ENCODE measurements at regions not wholly inside any gene's neighbourhood (a gene's known extent, or its start where the extent isn't known, plus 50 kb on each side); places are given as distances from the start of the nearest gene placed in this dataset.
"Not testable (repeated sequence)": the region's sequence is repeated elsewhere in the genome, so short reads cannot be mapped to it uniquely, and the experiment has no call there.

DNA sequence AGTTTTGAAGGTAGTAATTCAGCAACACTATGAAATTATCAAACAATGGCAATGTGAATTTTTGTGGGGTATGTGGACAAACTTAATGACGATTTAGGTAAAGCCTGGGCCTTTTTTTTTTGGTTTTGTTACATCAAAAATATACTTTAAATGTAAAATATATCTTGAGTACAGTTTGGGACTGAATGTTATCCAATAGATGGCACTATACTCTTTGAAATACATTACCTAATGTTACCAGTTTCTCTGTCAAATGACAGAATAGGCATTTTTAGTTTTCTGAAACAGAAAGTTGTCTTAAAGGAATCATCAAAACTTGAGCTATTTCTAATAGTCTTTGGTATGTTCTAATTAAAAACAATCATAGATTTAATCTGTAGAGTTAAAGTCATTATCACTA lies 1651.9 kb downstream of the C4orf33 start:
- DNase-seq (ENCODE audit: extremely low spot score in 2 of 2): no peak
- H3K27ac ChIP-seq: no peak overlapping the region
- TF ChIP-seq, protein P1, sequence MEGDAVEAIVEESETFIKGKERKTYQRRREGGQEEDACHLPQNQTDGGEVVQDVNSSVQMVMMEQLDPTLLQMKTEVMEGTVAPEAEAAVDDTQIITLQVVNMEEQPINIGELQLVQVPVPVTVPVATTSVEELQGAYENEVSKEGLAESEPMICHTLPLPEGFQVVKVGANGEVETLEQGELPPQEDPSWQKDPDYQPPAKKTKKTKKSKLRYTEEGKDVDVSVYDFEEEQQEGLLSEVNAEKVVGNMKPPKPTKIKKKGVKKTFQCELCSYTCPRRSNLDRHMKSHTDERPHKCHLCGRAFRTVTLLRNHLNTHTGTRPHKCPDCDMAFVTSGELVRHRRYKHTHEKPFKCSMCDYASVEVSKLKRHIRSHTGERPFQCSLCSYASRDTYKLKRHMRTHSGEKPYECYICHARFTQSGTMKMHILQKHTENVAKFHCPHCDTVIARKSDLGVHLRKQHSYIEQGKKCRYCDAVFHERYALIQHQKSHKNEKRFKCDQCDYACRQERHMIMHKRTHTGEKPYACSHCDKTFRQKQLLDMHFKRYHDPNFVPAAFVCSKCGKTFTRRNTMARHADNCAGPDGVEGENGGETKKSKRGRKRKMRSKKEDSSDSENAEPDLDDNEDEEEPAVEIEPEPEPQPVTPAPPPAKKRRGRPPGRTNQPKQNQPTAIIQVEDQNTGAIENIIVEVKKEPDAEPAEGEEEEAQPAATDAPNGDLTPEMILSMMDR (IDR thresholded peaks at IDR 0.05): no peak
- TF ChIP-seq POLR2AphosphoS5 (IDR thresholded peaks at IDR 0.05; ENCODE audit: insufficient read depth in 1 of 2, low read depth in 1 of 2) (no peak), POLR2A (IDR thresholded peaks at IDR 0.05) (no peak)
- H3K27me3 ChIP-seq: no peaks in the 10 kb centered on the region
- H3K4me1 ChIP-seq: no peaks in the 10 kb centered on the region
- no peaks in the 10 kb centered on the region for H3K9me3 ChIP-seq
- intact Hi-C loops (cut with DNase I): no loop called here
- no peaks in the 10 kb centered on the region for H3K36me3 ChIP-seq
- no peak overlapping the region for H3K4me3 ChIP-seq

DNA sequence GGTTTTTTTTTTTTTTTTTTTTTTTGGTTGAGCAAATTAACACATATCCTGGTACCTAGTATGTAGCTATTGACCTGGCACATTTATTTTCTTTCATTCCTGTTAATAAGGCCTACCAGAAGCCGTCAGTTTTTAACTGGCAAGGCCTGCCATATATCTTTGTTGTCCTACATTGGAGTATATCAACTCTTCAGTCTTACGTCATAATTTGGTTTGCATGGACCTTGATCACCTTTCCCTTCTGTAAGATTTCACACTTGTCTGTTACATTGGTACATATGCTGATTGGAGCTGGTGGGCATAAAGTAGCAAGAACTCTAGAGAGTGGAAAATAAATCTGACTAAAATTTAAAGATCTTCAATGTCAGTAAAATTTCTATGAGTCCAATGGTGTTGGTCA lies 1658.0 kb downstream of the C4orf33 start:
- DNase-seq (ENCODE audit: extremely low spot score in 2 of 2): no peak
- Histone ChIP-seq H3K4me3 (no peak overlapping the region), H3K27me3 (no peaks in the 10 kb centered on the region), H3K36me3 (no peaks in the 10 kb centered on the region), H3K4me1 (no peaks in the 10 kb centered on the region), H3K27ac (no peak overlapping the region), H3K9me3 (no peaks in the 10 kb centered on the region)
- intact Hi-C loops (cut with DNase I): no loop called here
- no peak for TF ChIP-seq POLR2AphosphoS5 (IDR thresholded peaks at IDR 0.05; ENCODE audit: insufficient read depth in 1 of 2, low read depth in 1 of 2)
- TF ChIP-seq, protein P1 (IDR thresholded peaks at IDR 0.05): no peak

DNA sequence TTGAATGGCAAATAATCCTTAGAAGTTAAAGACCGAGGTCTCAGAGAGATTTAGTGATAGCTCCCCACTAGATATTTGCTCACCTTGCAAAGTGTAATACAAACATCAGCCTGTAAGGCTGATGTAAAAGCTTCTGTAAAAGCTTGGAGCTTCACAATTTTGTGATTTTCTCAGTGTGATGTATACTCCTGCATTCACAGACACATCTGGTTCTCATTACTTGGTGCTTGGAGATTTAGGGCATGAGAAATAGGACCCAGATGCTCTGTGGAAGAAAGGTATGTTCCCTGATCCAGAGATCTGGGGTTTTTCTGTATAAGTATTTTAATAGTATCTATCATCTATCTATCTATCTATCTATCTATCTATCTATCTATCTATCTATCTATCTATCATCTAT lies 1664.3 kb downstream of the C4orf33 start:
- Histone ChIP-seq H3K9me3 (no peaks in the 10 kb centered on the region), H3K27me3 (no peaks in the 10 kb centered on the region), H3K27ac (no peak overlapping the region), H3K36me3 (no peaks in the 10 kb centered on the region), H3K4me1 (no peaks in the 10 kb centered on the region), H3K4me3 (no peak overlapping the region)
- no peak for DNase-seq (ENCODE audit: extremely low spot score in 2 of 2)
- no peak for TF ChIP-seq POLR2AphosphoS5 (IDR thresholded peaks at IDR 0.05; ENCODE audit: insufficient read depth in 1 of 2, low read depth in 1 of 2)
- TF ChIP-seq, protein P1 (IDR thresholded peaks at IDR 0.05): no peak
- TF ChIP-seq POLR2A (IDR thresholded peaks at IDR 0.05): no peak
- intact Hi-C loops (cut with DNase I): no loop called here

DNA sequence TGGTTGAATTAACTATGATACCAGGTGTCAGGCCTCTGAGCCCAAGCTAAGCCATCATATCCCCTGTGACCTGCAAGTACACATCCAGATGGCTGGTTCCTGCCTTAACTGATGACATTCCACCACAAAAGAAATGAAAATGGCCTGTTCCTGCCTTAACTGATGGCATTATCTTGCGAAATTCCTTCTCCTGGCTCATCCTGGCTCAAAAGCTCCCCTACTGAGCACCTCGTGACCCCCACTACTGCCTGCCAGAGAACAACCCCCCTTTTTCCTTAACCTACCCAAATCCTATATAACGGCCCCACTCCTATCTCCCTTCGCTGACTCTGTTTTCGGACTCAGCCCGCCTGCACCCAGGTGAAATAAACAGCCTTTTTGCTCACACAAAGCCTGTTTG lies 1671.4 kb downstream of the C4orf33 start:
- H3K27me3 ChIP-seq; H3K36me3 ChIP-seq; intact Hi-C loops (cut with DNase I); DNase-seq (ENCODE audit: extremely low spot score in 2 of 2); H3K9me3 ChIP-seq; H3K4me3 ChIP-seq; H3K4me1 ChIP-seq; H3K27ac ChIP-seq: not testable (repeated sequence)

DNA sequence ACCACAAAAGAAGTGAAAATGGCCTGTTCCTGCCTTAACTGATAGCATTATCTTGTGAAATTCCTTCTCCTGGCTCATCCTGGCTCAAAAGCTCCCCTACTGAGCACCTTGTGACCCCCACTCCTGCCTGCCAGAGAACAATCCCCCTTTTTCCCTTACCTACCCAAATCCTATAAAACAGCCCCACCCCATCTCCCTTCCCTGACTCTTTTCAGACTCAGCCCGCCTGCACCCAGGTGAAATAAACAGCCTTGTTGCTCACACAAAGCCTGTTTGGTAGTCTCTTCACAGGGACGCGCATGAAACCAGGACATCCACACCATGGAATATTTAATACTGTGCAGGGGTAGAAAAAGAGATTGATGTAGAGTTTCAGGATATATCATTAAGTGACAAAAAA lies 1677.0 kb downstream of the C4orf33 start:
- H3K27ac ChIP-seq; H3K9me3 ChIP-seq; H3K4me1 ChIP-seq; H3K4me3 ChIP-seq; DNase-seq (ENCODE audit: extremely low spot score in 2 of 2); intact Hi-C loops (cut with DNase I); H3K36me3 ChIP-seq; H3K27me3 ChIP-seq: not testable (repeated sequence)

DNA sequence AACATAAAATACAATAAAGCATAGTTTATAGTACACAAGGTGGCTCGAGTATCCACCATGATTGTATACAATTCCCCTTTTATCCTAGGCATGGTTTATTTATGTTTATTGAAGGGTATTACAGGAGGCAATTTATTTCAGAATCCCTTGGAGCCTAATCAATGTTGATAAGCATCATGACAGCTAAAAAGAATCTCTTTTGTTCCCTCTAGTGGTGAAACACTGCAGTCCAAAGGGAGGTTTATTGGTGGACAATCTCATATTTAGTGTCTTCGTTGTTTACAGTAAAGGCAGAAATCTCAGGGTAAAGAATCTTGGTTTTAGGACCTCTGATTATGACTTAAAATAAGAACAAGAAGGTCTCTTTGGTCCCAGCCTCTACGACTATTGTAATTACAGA lies 1712.5 kb downstream of the C4orf33 start:
- H3K27me3 ChIP-seq: no peaks in the 10 kb centered on the region
- TF ChIP-seq, protein P1 (IDR thresholded peaks at IDR 0.05): no peak
- TF ChIP-seq POLR2A (IDR thresholded peaks at IDR 0.05) (no peak), POLR2AphosphoS5 (IDR thresholded peaks at IDR 0.05; ENCODE audit: insufficient read depth in 1 of 2, low read depth in 1 of 2) (no peak)
- intact Hi-C loops (cut with DNase I): no loop called here
- DNase-seq (ENCODE audit: extremely low spot score in 2 of 2): no peak
- no peak overlapping the region for H3K4me3 ChIP-seq
- no peaks in the 10 kb centered on the region for H3K9me3 ChIP-seq
- H3K4me1 ChIP-seq: no peaks in the 10 kb centered on the region
- H3K36me3 ChIP-seq: no peaks in the 10 kb centered on the region
- no peak overlapping the region for H3K27ac ChIP-seq

All from vagina (tissue), 2 donors.